ENCODE measurements at regions not wholly inside any gene's neighbourhood (a gene's known extent, or its start where the extent isn't known, plus 50 kb on each side); places are given as distances from the start of the nearest gene placed in this dataset.

GRCh38 chr10:31587691-31588090 lies 268.7 kb downstream of the ZEB1 start:
- no peak for TF ChIP-seq CTCF (IDR thresholded peaks at IDR 0.05; ENCODE audit: insufficient read depth, low read length, poor library complexity, severe bottlenecking)
- H3K4me3 ChIP-seq (replicated peaks; ENCODE audit: low read depth, low read length): no peak overlapping the region
- no peaks in the 10 kb centered on the region for H3K36me3 ChIP-seq (ENCODE audit: control insufficient read depth, insufficient read depth, low read length)
- no peak for DNase-seq (ENCODE audit: extremely low read depth, insufficient read length)
- no peaks in the 10 kb centered on the region for H3K27me3 ChIP-seq (replicated peaks; ENCODE audit: control insufficient read depth, insufficient read depth, low read length)

DNA sequence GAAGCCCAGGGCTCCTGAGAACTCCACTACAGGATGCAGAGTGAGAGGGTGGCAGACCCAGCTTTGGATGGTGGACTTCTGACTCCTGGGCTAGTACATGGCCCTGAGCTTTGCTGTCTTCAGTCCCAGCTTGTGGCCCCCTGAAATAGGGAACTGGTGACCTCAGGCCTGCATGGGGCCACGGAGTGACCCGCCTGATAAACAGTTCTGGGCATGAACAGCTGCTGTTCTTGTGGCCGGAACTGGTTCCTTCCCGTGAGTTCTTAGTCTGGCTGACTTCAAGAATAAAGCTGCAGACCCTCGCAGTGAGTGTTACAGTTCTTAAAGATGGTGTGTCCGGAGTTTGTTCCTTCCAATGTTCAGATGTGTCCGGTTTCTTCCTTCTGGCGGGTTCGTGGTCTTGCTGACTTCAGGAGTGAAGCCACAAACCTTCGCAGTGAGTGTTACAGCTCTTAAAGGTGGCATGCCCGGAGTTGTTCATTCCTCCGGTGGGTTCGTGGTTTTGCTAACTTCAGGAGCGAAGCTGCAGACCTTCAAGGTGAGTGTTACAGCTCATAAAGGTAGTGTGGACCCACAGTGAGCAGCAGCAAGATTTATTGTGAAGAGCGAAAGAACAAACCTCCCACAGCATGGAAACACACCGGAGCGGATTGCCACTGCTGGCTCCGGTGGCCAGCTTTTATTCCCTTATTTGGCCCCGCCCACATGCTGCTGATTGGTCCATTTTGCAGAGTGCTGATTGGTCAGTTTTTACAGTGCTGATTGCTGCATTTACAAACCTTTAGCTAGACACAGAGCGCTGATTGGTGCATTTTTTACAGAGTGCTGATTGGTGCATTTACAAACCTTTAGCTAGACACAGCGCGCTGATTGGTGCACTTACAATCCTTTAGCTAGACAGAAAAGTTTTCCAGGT lies 268.0 kb downstream of the ZEB1 start:
- DNase-seq (ENCODE audit: extremely low read depth, insufficient read length): no peak
- TF ChIP-seq CTCF (IDR thresholded peaks at IDR 0.05; ENCODE audit: insufficient read depth, low read length, poor library complexity, severe bottlenecking): no peak
- H3K27me3 ChIP-seq (replicated peaks; ENCODE audit: control insufficient read depth, insufficient read depth, low read length): no peaks in the 10 kb centered on the region
- H3K36me3 ChIP-seq (ENCODE audit: control insufficient read depth, insufficient read depth, low read length): no peaks in the 10 kb centered on the region
- no peak overlapping the region for H3K4me3 ChIP-seq (replicated peaks; ENCODE audit: low read depth, low read length)

GRCh38 chr10:31584876-31585275 lies 265.9 kb downstream of the ZEB1 start:
- no peaks in the 10 kb centered on the region for H3K27me3 ChIP-seq (replicated peaks; ENCODE audit: control insufficient read depth, insufficient read depth, low read length)
- H3K4me3 ChIP-seq (replicated peaks; ENCODE audit: low read depth, low read length): no peak overlapping the region
- DNase-seq (ENCODE audit: extremely low read depth, insufficient read length): no peak
- TF ChIP-seq CTCF (IDR thresholded peaks at IDR 0.05; ENCODE audit: insufficient read depth, low read length, poor library complexity, severe bottlenecking): no peak
- no peaks in the 10 kb centered on the region for H3K36me3 ChIP-seq (ENCODE audit: control insufficient read depth, insufficient read depth, low read length)

- TF ChIP-seq CTCF (IDR thresholded peaks at IDR 0.05; ENCODE audit: insufficient read depth, low read length, poor library complexity, severe bottlenecking): no peak
- H3K27me3 ChIP-seq (replicated peaks; ENCODE audit: control insufficient read depth, insufficient read depth, low read length): no peaks in the 10 kb centered on the region
- H3K4me3 ChIP-seq (replicated peaks; ENCODE audit: low read depth, low read length): no peak overlapping the region
- DNase-seq (ENCODE audit: extremely low read depth, insufficient read length): no peak
- no peaks in the 10 kb centered on the region for H3K36me3 ChIP-seq (ENCODE audit: control insufficient read depth, insufficient read depth, low read length)
These were observed 265.1 kb downstream of the ZEB1 start for GRCh38 chr10:31584098-31584631.

GRCh38 chr10:31583293-31583692 lies 264.3 kb downstream of the ZEB1 start:
- Histone ChIP-seq H3K4me3 (replicated peaks; ENCODE audit: low read depth, low read length) (no peak overlapping the region), H3K27me3 (replicated peaks; ENCODE audit: control insufficient read depth, insufficient read depth, low read length) (no peaks in the 10 kb centered on the region), H3K36me3 (ENCODE audit: control insufficient read depth, insufficient read depth, low read length) (no peaks in the 10 kb centered on the region)
- DNase-seq (ENCODE audit: extremely low read depth, insufficient read length): no peak
- no peak for TF ChIP-seq CTCF (IDR thresholded peaks at IDR 0.05; ENCODE audit: insufficient read depth, low read length, poor library complexity, severe bottlenecking)

Measured in GM06990 (cell line).